BLaER1 treated with 17β-estradiol and CSF1 and Interleukin-3, amounts not matched to agents 10 nM and 100 nM (cell line): ENCODE measurements at regions not wholly inside any gene's neighbourhood (a gene's known extent, or its start where the extent isn't known, plus 50 kb on each side); places are given as distances from the start of the nearest gene placed in this dataset.
A peak's percentile ranks its signal among the peaks of the same experiment; 100 is the strongest.
"Not testable (repeated sequence)": the region's sequence is repeated elsewhere in the genome, so short reads cannot be mapped to it uniquely, and the experiment has no call there.

Experiments
- H3K27ac ChIP-seq, 11 experiments: shearing (Covaris generic); formaldehyde crosslinking; 2 replicates each; pipeline ENCODE4 v1.8.1; 2022
- H3K27me3 ChIP-seq, 11 experiments: shearing (Covaris generic); formaldehyde crosslinking; 2 replicates each; pipeline ENCODE4 v1.8.1; 2022
- H3K36me3 ChIP-seq, 11 experiments: shearing (Covaris generic); formaldehyde crosslinking; 2 replicates each; pipeline ENCODE4 v1.8.1; 2022
- H3K4me1 ChIP-seq, 10 experiments: shearing (Covaris generic); formaldehyde crosslinking; 2 replicates each; pipeline ENCODE4 v1.8.1; 2022
- H3K4me2 ChIP-seq, 11 experiments: shearing (Covaris generic); formaldehyde crosslinking; 2 replicates each; pipeline ENCODE4 v1.8.1; 2022
- H3K4me3 ChIP-seq, 10 experiments: shearing (Covaris generic); formaldehyde crosslinking; 2 replicates each; pipeline ENCODE4 v1.8.1; 2022
- H3K9ac ChIP-seq, 11 experiments: shearing (Covaris generic); formaldehyde crosslinking; 2 replicates each; pipeline ENCODE4 v1.8.1; 2022
- H3K9me3 ChIP-seq, 11 experiments: shearing (Covaris generic); formaldehyde crosslinking; replicated peaks in 1 of 11; 2 replicates each; pipeline ENCODE4 v1.8.1; 2022
- H4K20me1 ChIP-seq, 11 experiments: shearing (Covaris generic); formaldehyde crosslinking; 2 replicates each; pipeline ENCODE4 v1.8.1; 2022
- Cebpa-rat ChIP-seq, 11 experiments: shearing (Covaris generic); IDR thresholded peaks; 2 replicates each; pipeline ENCODE4 v1.8.1; 2022

DNA sequence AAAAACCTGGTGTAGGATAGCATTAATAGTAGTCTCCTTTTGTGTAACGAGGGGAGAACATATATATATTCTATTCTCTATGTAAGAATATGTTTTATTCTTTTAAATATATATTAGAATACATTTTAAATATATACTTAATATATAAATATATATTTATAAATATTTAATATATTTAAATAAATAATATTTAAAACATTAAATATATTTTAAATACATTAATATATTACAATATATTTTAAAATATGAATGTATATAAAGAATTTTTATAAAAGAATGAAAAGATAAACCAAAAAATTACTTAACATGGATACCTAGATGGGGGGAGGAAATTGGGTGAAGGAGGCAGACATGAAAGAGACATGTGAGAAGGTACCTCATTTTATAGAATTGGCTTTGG lies 53.0 kb upstream of the ZNF831 start:
- Histone ChIP-seq H4K20me1 (no peaks in the 10 kb centered on the region), H3K9me3 (peaks cover 0 to 20% (median 5%) of the 10 kb centered on the region in 11 experiments; a peak in 6 of 22 replicates), H3K36me3 (no peaks in the 10 kb centered on the region), H3K4me1 (no peaks in the 10 kb centered on the region), H3K27me3 (no peaks in the 10 kb centered on the region), H3K4me3 (no peak overlapping the region), H3K27ac (no peak overlapping the region), H3K9ac (no peak overlapping the region), H3K4me2 (no peak overlapping the region)
- TF ChIP-seq Cebpa-rat (IDR thresholded peaks at IDR 0.05): no peak

GRCh38 chr20:59105581-59105980 lies 58.0 kb upstream of the ZNF831 start:
- TF ChIP-seq Cebpa-rat (IDR thresholded peaks at IDR 0.05): no peak
- Histone ChIP-seq H3K27me3 (no peaks in the 10 kb centered on the region), H3K36me3 (no peaks in the 10 kb centered on the region), H4K20me1 (no peaks in the 10 kb centered on the region), H3K4me3 (no peak overlapping the region), H3K27ac (no peak overlapping the region), H3K9me3 (peaks cover 0 to 6% (median 0%) of the 10 kb centered on the region in 11 experiments; a peak in 1 of 22 replicates), H3K4me2 (peak overlapping the region in 1 of 11 experiments; percentile 29; a peak in 1 of 22 replicates), H3K9ac (no peak overlapping the region), H3K4me1 (peaks cover 11 to 36% (median 24%) of the 10 kb centered on the region in 10 experiments)

GRCh38 chr20:59104831-59105230 lies 58.8 kb upstream of the ZNF831 start:
- Histone ChIP-seq H3K9ac (no peak overlapping the region), H3K4me3 (no peak overlapping the region), H4K20me1 (no peaks in the 10 kb centered on the region), H3K4me2 (peak overlapping the region in 3 of 11 experiments; percentile 2 to 69 (median 18); a peak in 3 of 22 replicates), H3K4me1 (peaks cover 11 to 36% (median 24%) of the 10 kb centered on the region in 10 experiments), H3K9me3 (peaks cover 0 to 6% (median 0%) of the 10 kb centered on the region in 11 experiments; a peak in 1 of 22 replicates), H3K27ac (no peak overlapping the region), H3K27me3 (no peaks in the 10 kb centered on the region), H3K36me3 (no peaks in the 10 kb centered on the region)
- no peak for TF ChIP-seq Cebpa-rat (IDR thresholded peaks at IDR 0.05)

DNA sequence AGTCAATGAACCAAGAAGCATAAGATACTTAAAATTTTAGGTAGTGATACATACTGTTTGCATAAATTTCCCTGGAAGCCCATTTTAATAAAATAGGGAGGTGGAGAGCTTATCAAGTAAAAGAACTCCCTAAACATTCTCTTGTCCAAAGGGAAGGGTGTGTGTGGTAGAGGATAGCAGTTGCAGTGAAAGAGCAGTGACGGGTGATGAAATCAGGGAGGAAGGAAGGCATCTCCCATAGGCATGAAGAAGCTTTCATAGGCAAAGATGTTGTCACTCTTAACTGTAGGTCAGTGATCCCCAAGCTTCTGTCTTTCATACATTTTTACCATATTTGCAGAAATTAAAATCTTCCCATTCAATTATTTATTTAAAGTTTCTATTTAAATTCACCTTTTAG lies 60.0 kb upstream of the ZNF831 start:
- Histone ChIP-seq H3K27ac (peak overlapping the region in 6 of 11 experiments; percentile 1 to 66 (median 38); a peak in 10 of 22 replicates), H3K36me3 (no peaks in the 10 kb centered on the region), H3K27me3 (no peaks in the 10 kb centered on the region)

GRCh38 chr20:59102841-59103299 lies 60.3 kb upstream of the PRELID3B start:
- Histone ChIP-seq H4K20me1 (no peaks in the 10 kb centered on the region), H3K9me3 (peaks cover 0 to 6% (median 0%) of the 10 kb centered on the region in 11 experiments; a peak in 1 of 22 replicates), H3K27ac (peak overlapping the region in 6 of 11 experiments; percentile 1 to 66 (median 38); a peak in 11 of 22 replicates), H3K9ac (no peak overlapping the region), H3K4me2 (peak overlapping the region; percentile 38 to 71 (median 64)), H3K36me3 (no peaks in the 10 kb centered on the region), H3K4me3 (no peak overlapping the region), H3K4me1 (peaks cover 11 to 36% (median 24%) of the 10 kb centered on the region in 10 experiments), H3K27me3 (no peaks in the 10 kb centered on the region)
- 0 out of 22 replicates have a peak, but pooled peaks of 1 of the 11 experiments have one; percentile 49 for TF ChIP-seq Cebpa-rat (IDR thresholded peaks at IDR 0.05)

More for the DNA sequence above, 60.0 kb upstream of the ZNF831 start:
- peaks cover 11 to 36% (median 24%) of the 10 kb centered on the region in 10 experiments for H3K4me1 ChIP-seq
- H3K9ac ChIP-seq: no peak overlapping the region
- H3K4me2 ChIP-seq: peak overlapping the region; percentile 38 to 71 (median 64); a peak in 20 of 22 replicates
- no peak for TF ChIP-seq Cebpa-rat (IDR thresholded peaks at IDR 0.05)
- no peak overlapping the region for H3K4me3 ChIP-seq
- peaks cover 0 to 6% (median 0%) of the 10 kb centered on the region in 11 experiments; a peak in 1 of 22 replicates for H3K9me3 ChIP-seq
- H4K20me1 ChIP-seq: no peaks in the 10 kb centered on the region

DNA sequence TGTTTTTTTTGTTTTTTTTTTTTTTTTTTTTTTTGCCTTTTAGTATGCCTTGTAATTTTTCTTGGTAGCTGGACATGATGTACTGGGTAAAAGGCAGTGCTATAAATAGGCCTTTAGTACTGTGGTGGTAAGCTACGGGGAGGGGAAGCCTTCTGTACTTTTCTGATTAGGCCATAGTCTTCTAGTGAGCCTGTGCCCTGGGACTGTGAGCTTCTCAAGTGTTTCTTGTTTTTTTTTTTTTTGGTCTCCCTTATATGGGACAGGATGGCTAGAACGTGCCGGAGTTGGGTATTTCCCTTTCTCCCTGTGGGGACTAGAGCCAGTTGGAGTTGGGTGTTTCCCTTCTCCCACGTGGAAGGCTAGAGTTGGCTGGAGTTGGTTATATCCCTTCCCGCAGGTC lies 59.4 kb upstream of the PRELID3B start:
- no peak for TF ChIP-seq Cebpa-rat (IDR thresholded peaks at IDR 0.05)
- H4K20me1 ChIP-seq: no peaks in the 10 kb centered on the region
- H3K27ac ChIP-seq: peak overlapping the region in 7 of 11 experiments; percentile 4 to 66 (median 35); a peak in 9 of 22 replicates
- H3K9me3 ChIP-seq: peaks cover 0 to 6% (median 0%) of the 10 kb centered on the region in 11 experiments; a peak in 1 of 22 replicates
- no peaks in the 10 kb centered on the region for H3K27me3 ChIP-seq
- H3K4me1 ChIP-seq: peaks cover 11 to 36% (median 24%) of the 10 kb centered on the region in 10 experiments
- H3K36me3 ChIP-seq: no peaks in the 10 kb centered on the region
- H3K4me3 ChIP-seq: no peak overlapping the region
- no peak overlapping the region for H3K9ac ChIP-seq
- H3K4me2 ChIP-seq: peak overlapping the region in 8 of 11 experiments; percentile 55 to 71 (median 64); a peak in 15 of 22 replicates

GRCh38 chr20:59099864-59100263 lies 57.3 kb upstream of the PRELID3B start:
- not testable (repeated sequence) for H3K27ac ChIP-seq, H3K9ac ChIP-seq, H3K27me3 ChIP-seq, H3K4me2 ChIP-seq, H4K20me1 ChIP-seq, H3K36me3 ChIP-seq, H3K4me3 ChIP-seq, H3K9me3 ChIP-seq
- peaks cover 20 to 39% (median 29%) of the 10 kb centered on the region in 10 experiments for H3K4me1 ChIP-seq

DNA sequence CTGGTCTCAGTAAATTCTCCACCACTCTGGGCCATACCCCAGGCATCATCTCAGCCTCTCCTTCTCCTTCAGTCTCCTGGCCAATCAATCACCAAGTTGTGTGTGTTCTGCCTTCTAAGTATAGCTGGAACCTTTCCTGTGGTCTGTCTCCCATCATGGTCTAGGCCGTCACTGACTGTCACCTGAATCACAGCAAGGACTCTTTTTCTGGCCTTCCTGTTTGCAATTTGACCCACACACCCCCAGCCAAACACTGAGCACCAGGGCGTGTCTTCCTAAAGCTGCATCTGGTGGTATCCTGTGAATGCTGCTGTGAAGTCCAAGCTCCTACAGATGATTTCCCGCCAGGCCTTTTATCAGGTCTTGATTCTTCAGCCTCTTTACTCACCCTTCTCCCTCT lies 52.6 kb upstream of the PRELID3B start:
- no peaks in the 10 kb centered on the region for H3K9me3 ChIP-seq
- no peaks in the 10 kb centered on the region for H3K36me3 ChIP-seq

GRCh38 chr20:59094576-59094975 lies 52.0 kb upstream of the PRELID3B start:
- no peak for TF ChIP-seq Cebpa-rat (IDR thresholded peaks at IDR 0.05)
- Histone ChIP-seq H3K9ac (no peak overlapping the region), H3K27me3 (no peaks in the 10 kb centered on the region), H3K36me3 (no peaks in the 10 kb centered on the region), H4K20me1 (no peaks in the 10 kb centered on the region; a peak in 1 of 22 replicates), H3K4me2 (peak overlapping the region in 7 of 11 experiments; percentile 33 to 65 (median 60); a peak in 14 of 22 replicates), H3K9me3 (no peaks in the 10 kb centered on the region), H3K4me1 (peaks cover 0 to 16% (median 13%) of the 10 kb centered on the region in 10 experiments; a peak in 15 of 20 replicates), H3K4me3 (no peak overlapping the region), H3K27ac (no peak overlapping the region)

More for the DNA sequence above, 52.6 kb upstream of the PRELID3B start:
- no peaks in the 10 kb centered on the region for H3K27me3 ChIP-seq
- no peak for TF ChIP-seq Cebpa-rat (IDR thresholded peaks at IDR 0.05)
- peak overlapping the region in 8 of 11 experiments; percentile 1 to 65 (median 54); a peak in 17 of 22 replicates for H3K4me2 ChIP-seq
- H3K9ac ChIP-seq: no peak overlapping the region
- no peak overlapping the region for H3K27ac ChIP-seq
- no peaks in the 10 kb centered on the region; a peak in 1 of 22 replicates for H4K20me1 ChIP-seq
- no peak overlapping the region for H3K4me3 ChIP-seq
- H3K4me1 ChIP-seq: peaks cover 0 to 16% (median 13%) of the 10 kb centered on the region in 10 experiments; a peak in 15 of 20 replicates
